Peyer's patch (tissue), 4 donors: ENCODE measurements at regions not wholly inside any gene's neighbourhood (a gene's known extent, or its start where the extent isn't known, plus 50 kb on each side); places are given as distances from the start of the nearest gene placed in this dataset.

Experiments
- DNase-seq, 3 donors: peaks; one replicate each; pipeline ENCODE4 v3.0.0-alpha.2; 2017 to 2019
- H3K27ac ChIP-seq, 4 donors: fragments of 200-600 bp; sonication (generic); one replicate each; pipeline ENCODE4 v1.5.1; 2016 to 2019
- H3K27me3 ChIP-seq, 2 donors: fragments of 200-600 bp; sonication (generic); one replicate each; pipeline ENCODE4 v1.5.1; 2019
- H3K36me3 ChIP-seq, 3 donors: fragments of 200-600 bp; sonication (generic); one replicate each; pipeline ENCODE4 v1.5.1; 2016 to 2019
- H3K4me1 ChIP-seq, 4 donors: fragments of 200-600 bp; sonication (generic); one replicate each; pipeline ENCODE4 v1.5.1; 2016 to 2019
- H3K4me3 ChIP-seq, 4 donors: fragments of 200-600 bp; sonication (generic); 1 replicate in 3 of 4; 2 replicates in 1 of 4; pipeline ENCODE4 v1.5.1; 2016 to 2019; ENCODE audit warnings: mild to moderate bottlenecking in 1 of 4
- H3K9me3 ChIP-seq, 4 donors: fragments of 200-600 bp; sonication (generic); one replicate each; pipeline ENCODE4 v1.5.1; 2016 to 2019; ENCODE audit warnings: mild to moderate bottlenecking in 1 of 4
- CTCF ChIP-seq, 6 experiments: fragments of 450-650 bp in 4 of 6; fragments of 200-600 bp in 2 of 6; sonication (generic) in 1 of 6; IDR thresholded peaks; one replicate each; pipeline ENCODE4 v1.5.1; 2017 to 2019; ENCODE audit warnings: antibody characterized with exemption in 6 of 6, mild to moderate bottlenecking in 3 of 6, moderate library complexity in 1 of 6
- POLR2A ChIP-seq, 2 donors: fragments of 450-650 bp; IDR thresholded peaks; one replicate each; pipeline ENCODE4 v1.5.1; 2017; ENCODE audit warnings: antibody characterized with exemption in 2 of 2, mild to moderate bottlenecking in 2 of 2, moderate library complexity in 2 of 2

GRCh38 chr5:164358531-164359259 lies 853.3 kb downstream of the MAT2B start:
- no peak overlapping the region for H3K4me3 ChIP-seq
- peaks cover 0 to 12% (median 0%) of the 10 kb centered on the region in 4 donors for H3K4me1 ChIP-seq
- H3K27ac ChIP-seq: no peak overlapping the region
- H3K9me3 ChIP-seq: no peaks in the 10 kb centered on the region
- TF ChIP-seq POLR2A (IDR thresholded peaks at IDR 0.05) (no peak), CTCF (IDR thresholded peaks at IDR 0.05) (no peak)
- H3K27me3 ChIP-seq: no peaks in the 10 kb centered on the region
- no peak for DNase-seq
- H3K36me3 ChIP-seq: no peaks in the 10 kb centered on the region

- Histone ChIP-seq H3K9me3 (no peaks in the 10 kb centered on the region), H3K4me3 (no peak overlapping the region), H3K27ac (no peak overlapping the region), H3K4me1 (peaks cover 0 to 12% (median 0%) of the 10 kb centered on the region in 4 donors), H3K27me3 (no peaks in the 10 kb centered on the region), H3K36me3 (no peaks in the 10 kb centered on the region)
- TF ChIP-seq POLR2A (IDR thresholded peaks at IDR 0.05) (no peak), CTCF (IDR thresholded peaks at IDR 0.05) (no peak)
- DNase-seq: no peak
These were observed 854.1 kb downstream of the MAT2B start for GRCh38 chr5:164359260-164360255.

- Histone ChIP-seq H3K4me3 (no peak overlapping the region), H3K27me3 (no peaks in the 10 kb centered on the region), H3K27ac (no peak overlapping the region), H3K36me3 (no peaks in the 10 kb centered on the region), H3K9me3 (no peaks in the 10 kb centered on the region), H3K4me1 (peaks cover 0 to 12% (median 0%) of the 10 kb centered on the region in 4 donors)
- no peak for DNase-seq
- TF ChIP-seq CTCF (IDR thresholded peaks at IDR 0.05) (no peak), POLR2A (IDR thresholded peaks at IDR 0.05) (no peak)
These were observed 855.2 kb downstream of the MAT2B start for GRCh38 chr5:164360589-164360988.

GRCh38 chr5:164361986-164362385 lies 856.6 kb downstream of the MAT2B start:
- Histone ChIP-seq H3K27me3 (no peaks in the 10 kb centered on the region), H3K4me1 (peaks cover 0 to 12% (median 0%) of the 10 kb centered on the region in 4 donors), H3K4me3 (no peak overlapping the region), H3K27ac (no peak overlapping the region), H3K9me3 (no peaks in the 10 kb centered on the region), H3K36me3 (no peaks in the 10 kb centered on the region)
- TF ChIP-seq CTCF (IDR thresholded peaks at IDR 0.05): no peak
- TF ChIP-seq POLR2A (IDR thresholded peaks at IDR 0.05): no peak
- DNase-seq: no peak

GRCh38 chr5:164362835-164363234 lies 857.4 kb downstream of the MAT2B start:
- no peaks in the 10 kb centered on the region for H3K27me3 ChIP-seq
- no peak for DNase-seq
- H3K4me3 ChIP-seq: no peak overlapping the region
- TF ChIP-seq CTCF (IDR thresholded peaks at IDR 0.05) (no peak), POLR2A (IDR thresholded peaks at IDR 0.05) (no peak)
- no peaks in the 10 kb centered on the region for H3K9me3 ChIP-seq
- H3K27ac ChIP-seq: no peak overlapping the region
- H3K36me3 ChIP-seq: no peaks in the 10 kb centered on the region
- H3K4me1 ChIP-seq: peaks cover 0 to 12% (median 0%) of the 10 kb centered on the region in 4 donors
